HEK293 (cell line): ENCODE measurements at regions not wholly inside any gene's neighbourhood (a gene's known extent, or its start where the extent isn't known, plus 50 kb on each side); places are given as distances from the start of the nearest gene placed in this dataset.

Experiments used
- ZNF391 ChIP-seq: fragments of 450-650 bp; formaldehyde crosslinking; IDR thresholded peaks from 2 replicates; pipeline ENCODE4 v1.5.1; 2016; ENCODE audit warnings: low read depth, missing biosample characterization, missing genetic modification characterization, borderline replicate concordance
- ZNF426 ChIP-seq: fragments of 450-650 bp; formaldehyde crosslinking; IDR thresholded peaks from 2 replicates; pipeline ENCODE4 v1.5.1; 2017; ENCODE audit warnings: missing biosample characterization, missing genetic modification characterization, mild to moderate bottlenecking, inconsistent platforms, moderate library complexity
- ZNF529 ChIP-seq: fragments of 450-650 bp; formaldehyde crosslinking; IDR thresholded peaks from 2 replicates; pipeline ENCODE4 v1.5.1; 2017; ENCODE audit warnings: missing genetic modification characterization, missing biosample characterization; ENCODE audit not compliant: insufficient replicate concordance
- TF ChIP-seq, protein P1 (sequence below): fragments of 450-650 bp; formaldehyde crosslinking; IDR thresholded peaks from 2 replicates; pipeline ENCODE4 v1.5.1; 2016; ENCODE audit warnings: missing biosample characterization, missing genetic modification characterization
- TF ChIP-seq, protein P2 (sequence below): fragments of 450-650 bp; formaldehyde crosslinking; IDR thresholded peaks from 2 replicates; pipeline ENCODE4 v1.5.1; 2016; ENCODE audit warnings: missing biosample characterization, missing genetic modification characterization

DNA sequence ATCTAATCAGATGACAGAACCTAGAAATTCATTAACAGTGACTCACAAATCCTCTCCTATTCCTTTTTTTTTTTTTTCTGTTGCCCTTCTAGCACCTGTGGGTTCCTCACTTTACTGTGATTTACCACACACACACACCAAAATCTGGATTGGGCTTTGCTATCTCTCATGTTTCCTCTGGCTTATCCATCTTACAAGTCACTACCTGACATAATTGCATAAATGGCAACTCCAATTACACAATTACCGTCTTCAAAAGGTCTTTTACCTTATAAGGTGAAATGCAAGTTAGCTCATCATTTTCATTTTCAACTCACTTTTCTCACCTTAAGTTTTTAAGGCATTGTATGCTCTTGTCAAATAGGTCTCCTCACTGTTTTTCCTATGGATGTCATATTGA is 426.3 kb upstream of the MEF2C start:
- TF ChIP-seq ZNF391 (tag by site-specific recombination) (no peak), ZNF529 (tag by site-specific recombination) (no peak), ZNF426 (no peak)
- TF ChIP-seq, protein P1, sequence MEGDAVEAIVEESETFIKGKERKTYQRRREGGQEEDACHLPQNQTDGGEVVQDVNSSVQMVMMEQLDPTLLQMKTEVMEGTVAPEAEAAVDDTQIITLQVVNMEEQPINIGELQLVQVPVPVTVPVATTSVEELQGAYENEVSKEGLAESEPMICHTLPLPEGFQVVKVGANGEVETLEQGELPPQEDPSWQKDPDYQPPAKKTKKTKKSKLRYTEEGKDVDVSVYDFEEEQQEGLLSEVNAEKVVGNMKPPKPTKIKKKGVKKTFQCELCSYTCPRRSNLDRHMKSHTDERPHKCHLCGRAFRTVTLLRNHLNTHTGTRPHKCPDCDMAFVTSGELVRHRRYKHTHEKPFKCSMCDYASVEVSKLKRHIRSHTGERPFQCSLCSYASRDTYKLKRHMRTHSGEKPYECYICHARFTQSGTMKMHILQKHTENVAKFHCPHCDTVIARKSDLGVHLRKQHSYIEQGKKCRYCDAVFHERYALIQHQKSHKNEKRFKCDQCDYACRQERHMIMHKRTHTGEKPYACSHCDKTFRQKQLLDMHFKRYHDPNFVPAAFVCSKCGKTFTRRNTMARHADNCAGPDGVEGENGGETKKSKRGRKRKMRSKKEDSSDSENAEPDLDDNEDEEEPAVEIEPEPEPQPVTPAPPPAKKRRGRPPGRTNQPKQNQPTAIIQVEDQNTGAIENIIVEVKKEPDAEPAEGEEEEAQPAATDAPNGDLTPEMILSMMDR: no peak
- TF ChIP-seq, protein P2, sequence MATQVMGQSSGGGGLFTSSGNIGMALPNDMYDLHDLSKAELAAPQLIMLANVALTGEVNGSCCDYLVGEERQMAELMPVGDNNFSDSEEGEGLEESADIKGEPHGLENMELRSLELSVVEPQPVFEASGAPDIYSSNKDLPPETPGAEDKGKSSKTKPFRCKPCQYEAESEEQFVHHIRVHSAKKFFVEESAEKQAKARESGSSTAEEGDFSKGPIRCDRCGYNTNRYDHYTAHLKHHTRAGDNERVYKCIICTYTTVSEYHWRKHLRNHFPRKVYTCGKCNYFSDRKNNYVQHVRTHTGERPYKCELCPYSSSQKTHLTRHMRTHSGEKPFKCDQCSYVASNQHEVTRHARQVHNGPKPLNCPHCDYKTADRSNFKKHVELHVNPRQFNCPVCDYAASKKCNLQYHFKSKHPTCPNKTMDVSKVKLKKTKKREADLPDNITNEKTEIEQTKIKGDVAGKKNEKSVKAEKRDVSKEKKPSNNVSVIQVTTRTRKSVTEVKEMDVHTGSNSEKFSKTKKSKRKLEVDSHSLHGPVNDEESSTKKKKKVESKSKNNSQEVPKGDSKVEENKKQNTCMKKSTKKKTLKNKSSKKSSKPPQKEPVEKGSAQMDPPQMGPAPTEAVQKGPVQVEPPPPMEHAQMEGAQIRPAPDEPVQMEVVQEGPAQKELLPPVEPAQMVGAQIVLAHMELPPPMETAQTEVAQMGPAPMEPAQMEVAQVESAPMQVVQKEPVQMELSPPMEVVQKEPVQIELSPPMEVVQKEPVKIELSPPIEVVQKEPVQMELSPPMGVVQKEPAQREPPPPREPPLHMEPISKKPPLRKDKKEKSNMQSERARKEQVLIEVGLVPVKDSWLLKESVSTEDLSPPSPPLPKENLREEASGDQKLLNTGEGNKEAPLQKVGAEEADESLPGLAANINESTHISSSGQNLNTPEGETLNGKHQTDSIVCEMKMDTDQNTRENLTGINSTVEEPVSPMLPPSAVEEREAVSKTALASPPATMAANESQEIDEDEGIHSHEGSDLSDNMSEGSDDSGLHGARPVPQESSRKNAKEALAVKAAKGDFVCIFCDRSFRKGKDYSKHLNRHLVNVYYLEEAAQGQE (tag by site-specific recombination): no peak
